Loucy (cell line): ENCODE measurements at regions not wholly inside any gene's neighbourhood (a gene's known extent, or its start where the extent isn't known, plus 50 kb on each side); places are given as distances from the start of the nearest gene placed in this dataset.

ENCODE experiments used
- CTCF ChIP-seq: fragments of 200-600 bp; sonication (generic); conservative IDR thresholded peaks from 2 replicates; pipeline ENCODE4 v1.5.1; 2014; ENCODE audit warnings: mild to moderate bottlenecking, antibody characterized with exemption, low read length
- EZH2phosphoT487 ChIP-seq: fragments of 200-600 bp; IDR thresholded peaks from 2 replicates; pipeline ENCODE4 v1.6.1; 2018; ENCODE audit warnings: antibody characterized with exemption, mild to moderate bottlenecking, moderate library complexity, borderline replicate concordance

GRCh38 chr20:41701588-41702348 is 83.6 kb upstream of the CHD6 start:
- no peak for TF ChIP-seq CTCF
- no peak for TF ChIP-seq EZH2phosphoT487
